NCI-H526 treated with DMSO at 0.1 percent for 48 hours (cell line): ENCODE measurements at regions not wholly inside any gene's neighbourhood (a gene's known extent, or its start where the extent isn't known, plus 50 kb on each side); places are given as distances from the start of the nearest gene placed in this dataset.
A peak's percentile ranks its signal among the peaks of the same experiment; 100 is the strongest.
"Not testable (repeated sequence)": the region's sequence is repeated elsewhere in the genome, so short reads cannot be mapped to it uniquely, and the experiment has no call there.

Source experiments
- DNase-seq: peaks from one replicate; lab custom pipeline; 2025; lab: John Stamatoyannopoulos, UW

DNA sequence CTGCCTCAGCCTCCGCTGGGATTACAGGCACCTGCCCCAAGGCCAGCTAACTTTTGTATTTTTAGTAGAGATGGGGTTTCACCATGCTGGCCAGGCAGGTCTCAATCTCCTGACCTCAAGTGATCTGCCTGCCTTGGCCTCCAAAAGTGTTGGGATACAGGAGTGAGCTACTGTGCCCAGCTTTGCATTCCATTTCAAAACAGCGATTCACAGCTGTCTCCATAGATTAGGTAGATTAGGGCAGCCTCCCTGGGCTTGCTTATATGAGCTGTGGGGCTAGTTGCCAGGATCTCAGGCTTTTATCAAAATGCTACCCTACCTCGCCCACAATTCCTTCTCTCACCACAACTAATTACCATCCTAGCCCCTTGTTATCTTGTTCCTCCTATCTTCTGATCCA is 176.4 kb upstream of the ZKSCAN2 start:
- no peak for DNase-seq

DNA sequence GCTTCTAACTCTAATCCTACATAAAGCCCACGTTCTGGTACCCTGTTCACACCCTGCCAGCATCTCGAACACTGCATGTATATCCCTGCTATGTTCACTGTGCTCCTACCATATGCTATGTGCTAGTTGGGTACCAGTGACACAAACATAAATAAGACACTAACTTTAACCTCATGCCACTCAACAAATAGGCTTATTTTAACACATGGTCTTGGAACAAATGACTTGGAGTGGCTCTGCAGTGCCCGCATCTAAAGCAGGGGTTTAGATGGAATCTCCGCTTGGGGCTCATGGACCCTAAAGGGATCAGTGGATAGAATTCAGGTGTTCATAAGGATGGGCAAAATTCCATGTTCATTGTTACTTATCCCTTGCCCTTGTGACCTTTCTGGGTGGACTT is 175.7 kb upstream of the ZKSCAN2 start:
- no peak for DNase-seq

DNA sequence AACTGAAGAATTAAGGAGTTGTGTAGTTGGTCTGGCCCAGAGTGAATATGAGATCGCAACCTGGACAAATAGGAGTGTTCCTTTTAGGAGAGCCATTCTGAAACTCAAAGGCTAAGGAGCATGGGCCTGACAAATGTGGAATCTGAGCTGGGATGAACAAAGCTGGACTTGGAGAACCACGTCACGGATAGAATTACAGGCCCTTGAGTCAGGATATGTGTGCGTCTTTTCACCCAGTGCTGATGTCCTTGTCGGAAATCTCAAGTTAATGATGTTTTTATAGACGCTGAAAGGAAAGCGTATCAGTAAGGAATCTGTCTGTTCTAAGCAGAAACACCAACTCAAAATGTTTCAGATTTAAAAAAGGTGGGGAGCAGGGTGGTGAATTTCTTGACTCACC is 173.8 kb upstream of the ZKSCAN2 start:
- DNase-seq, result no peak

DNA sequence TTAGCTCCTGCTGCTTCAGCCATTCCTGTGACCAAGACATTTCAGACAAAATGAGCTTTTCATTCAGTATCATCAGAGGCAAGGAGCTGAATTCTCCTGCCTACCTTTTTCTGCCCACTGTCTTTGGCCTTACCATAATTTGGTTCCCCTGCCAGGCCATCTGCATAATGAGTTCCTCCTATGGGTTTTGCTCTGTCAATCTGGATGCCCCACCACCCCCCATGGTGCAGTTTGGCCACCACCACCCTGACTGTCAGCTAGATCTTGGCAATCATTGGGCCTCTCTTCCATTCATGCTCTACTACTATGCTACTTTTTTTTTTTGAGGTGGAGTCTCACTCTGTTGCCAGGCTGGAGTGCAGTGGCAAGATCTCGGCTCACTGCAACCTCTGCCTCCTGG is 169.2 kb upstream of the ZKSCAN2 start:
- no peak for DNase-seq

DNA sequence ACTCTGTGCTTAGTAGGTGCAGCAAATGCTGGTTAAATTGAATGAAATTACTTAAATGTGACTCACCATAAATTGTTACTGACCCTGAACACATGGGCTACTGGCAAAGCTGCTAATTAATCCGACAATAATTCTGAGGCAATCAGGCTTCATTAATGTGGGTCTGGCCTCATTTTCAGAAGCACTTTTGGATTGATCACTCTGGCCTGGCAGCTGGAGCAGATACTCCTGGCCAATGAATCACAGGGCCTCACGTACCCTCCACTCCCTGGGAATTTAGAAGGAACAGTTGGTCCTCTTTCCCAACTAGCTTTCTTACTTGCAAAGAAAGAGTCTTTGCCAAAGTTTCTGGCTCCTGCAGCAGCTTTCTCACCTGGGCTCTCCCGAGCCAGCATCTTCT is 162.0 kb upstream of the ZKSCAN2 start:
- no peak for DNase-seq

DNA sequence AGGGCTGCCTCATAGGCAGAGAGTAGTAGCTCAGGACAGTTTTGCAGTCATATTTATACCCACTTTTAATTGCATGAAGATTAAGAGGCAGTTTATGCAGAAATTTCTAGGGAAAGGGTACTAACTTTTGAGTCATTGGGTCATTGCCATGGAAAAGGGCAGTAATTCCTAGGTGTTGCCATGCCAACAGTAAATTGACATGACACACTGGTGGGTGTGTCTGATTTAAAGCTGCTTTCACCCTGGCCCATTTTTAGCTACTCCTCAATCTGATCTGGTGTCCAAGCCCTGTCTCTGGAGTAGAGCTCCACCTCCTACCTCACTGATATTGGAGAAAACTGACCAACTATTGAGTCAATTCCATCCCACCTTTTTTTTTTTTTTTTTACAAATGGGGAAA is 161.5 kb upstream of the ZKSCAN2 start:
- no peak for DNase-seq

DNA sequence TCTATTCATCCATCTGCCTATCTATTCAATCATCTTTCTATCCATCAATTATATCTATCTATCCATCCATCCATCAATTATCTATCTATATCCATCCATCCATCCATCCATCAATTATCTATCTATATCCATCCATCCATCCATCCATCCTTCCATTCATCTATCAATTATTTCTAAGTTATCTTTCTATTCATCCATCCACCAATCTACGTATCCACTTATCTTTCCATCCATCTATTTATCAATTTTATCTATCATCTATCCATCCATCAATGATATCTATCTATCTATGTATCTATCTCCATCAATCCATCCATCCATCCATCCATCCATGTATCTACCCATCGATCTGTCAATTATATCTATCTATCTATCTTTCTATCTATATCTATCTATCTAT is 158.4 kb upstream of the ZKSCAN2 start:
- DNase-seq, result no peak

DNA sequence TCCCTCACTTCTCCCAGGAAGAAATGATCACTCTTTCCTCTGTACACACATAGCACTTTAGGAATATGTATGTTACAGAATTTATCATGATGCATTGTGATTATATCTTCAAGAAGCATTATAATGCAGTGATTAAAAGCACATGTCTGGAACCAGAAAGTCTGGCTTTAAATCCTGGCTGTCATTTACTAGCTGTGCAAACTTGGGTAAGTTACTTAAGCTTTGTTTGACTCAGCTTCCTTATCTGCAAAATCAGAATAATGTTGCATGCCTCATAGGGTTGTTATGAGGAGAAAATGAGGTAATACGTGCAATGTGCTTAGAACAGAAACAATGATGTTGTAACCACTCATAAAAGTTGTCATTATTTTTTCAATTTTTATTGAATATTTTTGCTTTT is 156.3 kb upstream of the ZKSCAN2 start:
- no peak for DNase-seq

DNA sequence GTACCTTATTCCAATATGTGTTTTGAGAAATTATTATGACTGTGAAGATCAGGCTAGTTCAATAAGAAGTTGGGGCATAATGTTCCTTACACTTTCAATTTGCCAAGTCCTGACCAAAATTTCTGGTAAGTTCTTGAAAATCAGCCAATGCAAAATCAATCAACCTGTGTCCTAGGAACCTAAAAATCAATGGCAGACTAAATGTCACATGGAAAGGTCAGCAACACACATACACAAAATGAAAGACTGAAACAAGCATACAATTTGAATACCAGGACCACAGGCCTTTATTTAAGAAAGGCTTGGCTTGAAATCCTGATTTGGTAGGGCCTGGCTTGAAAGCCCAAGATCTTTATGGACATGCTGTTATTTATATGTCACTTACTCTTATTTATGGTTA is 155.5 kb upstream of the ZKSCAN2 start:
- DNase-seq, result no peak

DNA sequence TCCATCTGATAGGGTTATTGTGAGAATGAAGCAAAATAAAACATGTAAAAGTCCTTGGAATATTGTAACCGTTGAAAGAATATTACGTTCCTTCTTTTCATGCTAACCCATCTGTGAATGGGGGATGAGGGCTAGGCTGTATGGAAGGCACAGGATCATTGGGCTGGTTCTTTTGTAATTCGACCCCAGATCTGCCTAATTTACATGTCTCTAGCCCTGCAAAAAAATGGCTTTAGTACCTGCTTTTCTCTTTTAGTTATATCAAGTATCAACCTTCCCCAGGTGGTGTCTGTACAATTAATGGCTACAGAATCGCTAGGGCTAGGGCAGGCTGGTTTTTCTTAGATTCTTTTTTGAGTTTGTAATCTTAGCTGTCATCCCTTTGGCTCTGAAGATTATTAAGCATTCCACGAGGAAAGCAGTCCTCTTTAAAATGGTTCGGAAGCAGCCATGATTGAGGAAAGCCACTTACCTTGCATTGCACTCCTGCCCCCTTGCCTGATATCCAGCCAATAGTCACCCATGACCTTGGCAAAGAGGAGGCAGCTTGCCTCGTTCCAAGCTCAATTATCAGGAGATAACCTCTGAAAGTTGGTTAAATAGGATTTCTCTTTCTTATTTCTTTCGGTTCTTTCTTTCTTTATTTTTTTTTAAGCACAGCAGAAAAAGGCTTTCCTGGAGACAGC is 153.9 kb upstream of the ZKSCAN2 start:
- DNase-seq, result peak; percentile 64

DNA sequence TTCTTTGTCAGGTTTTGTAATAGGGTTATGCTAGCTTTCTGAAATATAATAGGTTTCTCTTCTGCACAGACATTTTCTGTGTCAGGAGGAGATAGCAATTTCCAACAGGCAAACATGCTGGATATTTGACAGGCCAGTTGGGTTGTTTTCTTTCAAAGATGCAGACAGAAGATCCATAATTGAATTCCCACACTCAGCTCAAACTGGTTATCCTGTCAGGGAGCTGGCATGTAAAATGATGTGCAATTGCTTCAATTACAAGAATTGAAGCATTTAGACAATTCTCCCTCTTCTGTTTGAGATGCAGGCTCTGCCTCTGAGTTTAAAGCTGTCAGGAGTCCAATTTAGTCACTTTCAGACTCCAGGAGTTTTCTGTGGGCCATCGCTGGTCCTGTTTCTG is 146.2 kb upstream of the ZKSCAN2 start:
- no peak for DNase-seq

DNA sequence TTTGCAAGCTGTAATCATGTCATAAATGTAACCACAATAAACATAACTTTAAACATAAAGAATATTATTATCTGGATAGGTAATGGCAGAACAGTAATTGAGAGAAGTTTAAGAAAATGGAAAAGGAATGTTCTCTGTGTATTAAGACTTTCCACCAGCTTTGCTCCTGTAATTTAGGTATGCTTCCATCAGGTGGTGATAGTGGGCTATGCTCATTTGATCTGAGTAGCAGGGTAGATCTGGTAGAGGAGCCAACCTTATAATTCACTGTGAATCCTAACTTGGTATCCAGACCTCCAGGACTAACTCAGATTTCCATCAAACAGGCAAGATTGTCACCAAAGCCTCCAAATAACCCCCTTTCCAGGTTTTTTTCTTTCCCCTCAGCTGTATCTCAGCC is 137.9 kb upstream of the ZKSCAN2 start:
- DNase-seq, result no peak

DNA sequence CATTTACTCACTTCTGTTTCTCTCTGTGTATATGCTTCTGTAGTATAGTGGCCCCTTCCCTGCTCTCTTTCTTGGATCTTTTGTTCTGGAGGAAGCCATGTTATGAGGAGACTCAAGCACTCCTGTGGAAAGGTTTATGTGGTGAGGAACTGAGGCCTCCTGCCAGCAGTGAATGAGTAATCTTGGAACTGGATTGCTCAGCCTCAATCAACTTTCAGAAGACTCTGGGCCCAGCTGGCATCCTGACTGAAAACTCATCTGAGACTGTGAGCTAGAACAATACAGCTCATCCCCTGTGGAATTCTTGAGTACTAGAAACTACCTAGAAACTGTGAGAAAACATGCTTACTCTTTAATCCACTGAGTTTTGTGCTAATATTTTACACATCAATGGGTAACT is 133.1 kb upstream of the ZKSCAN2 start:
- DNase-seq, result no peak

DNA sequence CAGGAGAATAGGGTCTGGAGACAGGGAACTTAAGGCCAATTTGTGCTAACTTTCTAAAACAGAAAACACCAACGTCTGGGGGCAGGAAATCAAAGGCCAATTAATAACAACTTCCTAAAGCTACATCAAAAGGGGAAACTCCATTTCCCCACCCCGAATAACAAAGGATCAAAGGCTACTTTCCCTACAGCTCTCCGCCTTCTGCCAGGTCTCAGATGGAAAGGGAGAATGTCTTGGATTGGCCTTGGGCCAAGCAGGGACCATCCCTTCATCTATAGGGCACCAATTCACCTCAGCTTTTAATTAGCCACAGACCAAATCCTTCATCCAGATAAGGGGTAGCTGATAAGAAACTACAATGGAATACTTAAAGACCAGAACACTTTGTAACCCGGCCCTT is 116.9 kb upstream of the ZKSCAN2 start:
- no peak for DNase-seq

DNA sequence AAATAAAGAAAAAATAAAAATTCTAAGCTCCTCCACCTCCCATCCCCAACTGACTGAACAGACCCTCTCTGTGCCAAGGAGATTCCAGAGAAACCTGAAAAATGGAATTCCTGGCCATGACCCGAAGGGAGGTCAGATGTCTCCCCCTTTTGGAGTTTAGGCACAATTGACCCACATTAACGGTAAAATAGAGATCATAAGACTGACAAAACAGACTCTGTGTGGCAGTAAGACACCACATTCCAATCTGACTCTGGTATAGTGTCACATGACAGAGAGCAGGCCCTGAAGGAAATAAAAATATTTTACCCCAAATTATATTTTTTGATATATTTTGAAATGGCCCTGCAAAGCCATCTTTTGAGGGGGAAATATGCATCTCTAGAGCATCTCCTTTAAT is 115.1 kb upstream of the ZKSCAN2 start:
- DNase-seq, result no peak

DNA sequence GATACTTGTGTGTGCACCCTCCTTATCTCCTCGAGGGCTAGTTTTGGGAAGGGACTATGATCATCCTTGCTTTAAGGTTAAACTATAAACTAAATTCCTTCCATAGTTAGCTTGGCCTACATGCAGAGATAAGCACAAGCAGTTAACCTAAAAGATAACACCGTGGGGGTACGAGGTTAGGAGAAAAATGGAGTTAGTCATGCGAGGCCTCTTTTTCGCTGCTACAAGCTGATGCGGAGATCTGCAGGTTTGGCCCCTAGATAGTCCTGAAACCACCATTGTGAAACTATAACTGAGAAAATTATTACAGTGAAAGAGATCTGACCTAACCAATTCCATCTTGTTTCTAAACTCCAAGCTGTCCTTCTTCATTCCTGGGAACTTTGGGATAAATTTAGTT is 113.7 kb upstream of the ZKSCAN2 start:
- no peak for DNase-seq

DNA sequence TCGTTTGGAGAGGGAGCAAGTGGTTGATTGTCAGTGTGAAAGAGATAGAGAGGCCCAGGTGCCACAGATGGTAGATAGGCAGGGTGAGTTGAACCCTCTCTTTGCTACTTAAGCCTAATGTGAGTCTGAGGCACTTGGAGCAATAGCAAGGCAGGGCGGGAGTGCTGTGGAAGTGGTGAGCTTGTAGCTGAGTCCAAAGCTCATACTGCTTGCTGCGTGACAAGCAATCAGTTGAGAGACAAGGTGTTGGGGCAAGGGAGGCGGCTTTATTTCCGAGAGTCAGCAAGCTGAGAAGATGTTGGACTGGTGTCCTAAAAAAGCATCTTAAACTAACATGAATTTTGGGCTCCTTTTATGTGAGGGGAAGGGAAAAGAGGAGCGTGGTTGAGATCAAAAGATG is 112.9 kb upstream of the ZKSCAN2 start:
- DNase-seq, result peak; percentile 82

DNA sequence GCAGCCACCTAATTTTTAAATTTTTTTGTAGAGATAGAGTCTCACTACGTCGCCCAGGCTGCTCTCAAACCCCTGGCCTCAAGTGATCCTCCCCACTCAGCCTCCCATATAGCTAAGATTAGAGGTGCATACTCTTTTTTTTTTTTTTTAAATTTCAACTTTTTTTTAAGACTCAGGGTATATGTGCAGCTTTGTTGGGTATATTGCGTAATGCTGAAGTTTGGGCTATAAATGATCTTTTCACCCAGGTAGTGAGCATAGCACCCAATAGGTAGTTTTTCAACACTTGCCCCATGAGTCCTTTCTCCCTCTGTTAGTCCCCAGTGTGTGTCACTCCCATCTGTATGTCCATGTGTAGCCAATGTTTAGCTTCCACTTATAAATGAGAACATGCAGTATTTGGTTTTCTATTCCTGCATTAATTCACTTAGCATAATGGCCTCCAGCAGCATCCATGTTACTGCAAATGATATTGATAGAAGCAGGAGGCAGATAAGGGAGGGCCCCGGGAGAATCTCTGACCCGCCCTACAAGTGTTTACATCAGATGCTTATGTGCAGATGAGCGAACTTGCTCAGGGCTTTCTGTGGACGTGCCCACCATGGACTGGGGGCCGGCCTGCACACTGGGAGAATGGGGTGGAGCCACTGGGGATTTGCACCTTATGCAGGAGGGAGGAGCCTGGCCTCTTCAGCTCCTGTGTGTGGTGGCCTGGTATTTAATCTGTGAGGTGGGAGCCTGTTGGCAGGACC is 110.3 kb upstream of the ZKSCAN2 start:
- DNase-seq, result no peak

DNA sequence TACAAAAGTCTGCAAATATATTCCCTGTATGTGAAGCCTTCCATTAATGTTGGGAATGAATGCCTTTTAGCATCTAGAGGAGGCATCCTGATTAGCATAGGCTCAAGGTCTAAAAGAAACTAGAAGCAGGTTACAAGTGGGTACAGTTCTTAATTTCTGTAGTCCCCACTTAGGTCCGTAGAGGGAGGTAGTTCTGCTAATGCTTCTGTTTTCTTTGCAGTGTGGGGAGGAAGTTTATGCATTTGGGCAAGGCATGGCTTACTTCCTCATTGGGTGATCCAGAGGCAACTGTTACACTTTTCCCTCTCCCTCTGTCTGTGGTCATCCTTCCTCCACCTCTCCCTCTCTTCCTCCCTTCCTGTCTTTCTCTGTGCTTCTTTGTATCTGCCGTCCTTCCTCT is 108.4 kb upstream of the ZKSCAN2 start:
- DNase-seq, result no peak

DNA sequence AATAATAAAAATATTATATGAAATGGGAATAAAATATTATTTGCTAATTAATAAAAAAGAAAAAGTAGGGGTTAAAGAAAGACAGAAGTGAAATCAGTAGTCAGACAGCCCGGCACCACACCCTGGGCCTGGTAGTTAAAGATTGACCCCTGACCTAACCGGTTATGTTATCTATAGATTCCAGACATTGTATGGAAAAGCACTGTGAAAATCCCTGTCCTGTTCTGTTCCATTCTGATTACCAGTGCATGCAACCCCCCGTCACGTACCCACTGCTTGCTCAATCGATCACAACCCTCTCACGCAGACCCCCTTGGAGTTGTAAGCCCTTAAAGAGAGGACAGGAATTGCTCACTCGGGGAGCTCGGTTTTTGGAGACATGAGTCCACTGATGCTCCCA is 101.9 kb upstream of the ZKSCAN2 start:
- DNase-seq, result not testable (repeated sequence)

DNA sequence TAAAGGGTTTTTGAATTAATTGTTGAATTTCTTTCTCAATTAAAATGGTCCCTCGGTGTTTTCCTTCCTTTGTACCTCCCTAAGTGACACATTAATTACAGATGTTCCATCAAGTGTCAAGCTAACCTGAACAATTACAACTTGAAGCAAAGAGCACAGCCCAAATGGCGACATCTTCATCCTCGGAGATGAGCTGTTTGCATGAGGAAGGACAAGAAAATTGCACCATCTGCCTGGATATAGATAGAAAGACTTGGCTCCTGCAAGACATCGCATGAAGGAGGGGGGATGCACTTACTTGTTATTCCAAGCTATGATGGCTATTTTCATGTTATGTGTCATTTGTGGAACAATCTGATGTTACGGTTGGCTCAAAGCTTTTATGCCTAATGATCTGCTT is 86.4 kb upstream of the ZKSCAN2 start:
- DNase-seq, result no peak

DNA sequence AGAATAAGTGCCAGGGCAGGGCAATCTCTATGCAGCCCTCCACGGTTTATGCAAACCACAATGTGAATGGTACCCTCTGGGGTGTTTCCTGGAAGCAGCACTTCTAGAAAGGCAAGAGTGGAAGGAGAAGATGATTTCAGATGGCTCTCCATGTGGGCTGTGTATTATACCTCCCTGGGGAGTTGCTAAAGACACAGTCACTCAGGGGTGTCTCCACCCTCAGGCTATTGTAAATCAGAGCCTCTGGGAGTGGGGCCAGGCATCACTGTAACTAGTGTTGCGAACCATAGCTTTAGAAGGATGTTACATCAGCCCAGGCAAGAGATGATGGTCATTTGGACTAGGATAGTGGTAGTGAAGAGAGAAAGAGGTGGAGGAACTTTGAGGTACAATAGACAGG is 83.3 kb upstream of the ZKSCAN2 start:
- peak; percentile 6 for DNase-seq

DNA sequence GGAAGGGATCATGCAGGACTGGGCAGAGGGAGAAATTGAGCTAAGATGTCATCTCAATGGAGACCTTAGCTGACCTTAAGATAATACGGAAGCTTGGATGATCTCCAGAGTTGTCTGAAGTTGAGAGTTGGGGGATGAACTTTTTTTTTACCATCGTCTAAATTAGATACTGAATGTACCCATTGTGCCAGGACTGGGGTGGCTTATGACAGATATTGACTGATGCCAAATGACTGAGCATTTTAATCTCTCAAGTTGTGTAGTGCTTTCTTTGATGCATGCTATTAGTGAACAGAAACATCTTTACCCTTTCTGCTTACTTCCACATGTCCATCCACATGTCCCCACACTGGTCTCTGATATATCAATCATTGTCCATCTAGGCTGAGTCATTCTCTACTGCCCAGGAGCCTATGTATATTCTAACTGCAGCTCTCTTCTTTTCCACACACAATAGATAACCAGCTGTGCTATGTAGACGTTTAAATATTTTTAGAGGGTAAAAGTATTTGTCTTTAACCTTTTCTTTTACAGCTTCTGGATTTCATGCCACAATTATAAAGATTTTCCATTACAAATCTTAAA is 60.2 kb upstream of the ZKSCAN2 start:
- DNase-seq, result no peak

DNA sequence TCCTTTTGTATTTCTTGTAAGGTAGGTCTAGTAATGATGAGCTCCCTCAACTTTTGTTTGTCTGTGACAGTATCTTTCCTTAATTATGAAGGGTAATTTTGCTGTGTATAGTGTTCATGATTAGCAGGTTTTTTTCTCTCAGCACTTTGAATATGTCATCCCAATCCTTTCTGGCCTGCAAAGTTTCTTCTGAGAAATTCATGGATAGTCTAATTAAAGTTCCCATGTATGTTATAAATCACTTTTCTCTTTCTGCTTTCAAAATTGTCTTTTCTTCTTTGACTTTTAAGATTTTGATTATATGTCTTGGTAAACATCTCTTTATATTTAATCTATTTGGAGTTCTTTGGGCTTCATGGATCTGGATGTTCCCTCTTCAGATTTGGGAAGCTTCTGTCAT is 54.3 kb upstream of the ZKSCAN2 start:
- DNase-seq, result no peak
